Central memory CD8-positive, alpha-beta T cell (primary cell): ENCODE measurements at regions not wholly inside any gene's neighbourhood (a gene's known extent, or its start where the extent isn't known, plus 50 kb on each side); places are given as distances from the start of the nearest gene placed in this dataset.
A peak's percentile ranks its signal among the peaks of the same experiment; 100 is the strongest.
"Not testable (repeated sequence)": the region's sequence is repeated elsewhere in the genome, so short reads cannot be mapped to it uniquely, and the experiment has no call there.

Experiments
- ATAC-seq: fragments of 150-1000 bp; cut with Tn5 transposase; replicated peaks from 2 replicates; pipeline ENCODE4 v1.10.0; 2022; ENCODE audit warnings: mild to moderate bottlenecking, moderate FRiP score, moderate number of reproducible peaks; ENCODE audit not compliant: poor library complexity, severe bottlenecking; ENCODE audit errors: extremely low read depth
- DNase-seq, 2 donors: peaks; one replicate each; pipeline ENCODE4 v3.0.0; 2021; ENCODE audit warnings: low spot score in 2 of 2
- H3K27ac Mint-ChIP-seq: one replicate; pipeline ENCODE4 v1.8.0; 2022; ENCODE audit warnings: low read depth, mild to moderate bottlenecking, moderate library complexity, mixed read lengths
- H3K27me3 Mint-ChIP-seq: one replicate; pipeline ENCODE4 v1.8.0; 2022; ENCODE audit warnings: mixed read lengths
- H3K36me3 Mint-ChIP-seq: one replicate; pipeline ENCODE4 v1.8.0; 2022; ENCODE audit warnings: mild to moderate bottlenecking, moderate library complexity, mixed read lengths; ENCODE audit not compliant: insufficient read depth
- H3K4me1 Mint-ChIP-seq: one replicate; pipeline ENCODE4 v1.8.0; 2022; ENCODE audit warnings: mixed read lengths
- H3K4me3 Mint-ChIP-seq: one replicate; pipeline ENCODE4 v1.8.0; 2022; ENCODE audit warnings: mild to moderate bottlenecking, moderate library complexity, mixed read lengths
- H3K9me3 Mint-ChIP-seq: one replicate; pipeline ENCODE4 v1.8.0; 2022; ENCODE audit warnings: mixed read lengths

DNA sequence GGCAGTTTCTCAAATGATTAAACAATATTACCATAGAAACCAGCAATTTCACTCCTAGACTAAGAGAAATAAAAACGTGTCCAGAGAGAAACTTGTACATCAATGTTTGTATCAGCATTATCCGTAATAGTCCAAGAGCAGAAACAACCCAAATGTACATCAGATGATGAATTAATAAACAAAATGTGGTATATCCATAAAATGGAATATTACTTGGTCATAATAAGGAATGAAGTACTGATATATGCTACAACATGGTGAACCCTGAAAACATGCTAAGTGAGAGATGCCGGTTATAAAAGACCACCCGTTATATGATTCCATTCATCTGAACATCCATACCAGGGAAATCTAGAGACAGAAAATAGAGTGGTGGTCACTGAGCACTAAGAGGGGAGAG is 167.3 kb upstream of the KCTD7 start:
- ATAC-seq, H3K27me3 Mint-ChIP-seq, H3K9me3 Mint-ChIP-seq, H3K4me3 Mint-ChIP-seq, H3K27ac Mint-ChIP-seq, H3K36me3 Mint-ChIP-seq, H3K4me1 Mint-ChIP-seq, DNase-seq: not testable (repeated sequence)

DNA sequence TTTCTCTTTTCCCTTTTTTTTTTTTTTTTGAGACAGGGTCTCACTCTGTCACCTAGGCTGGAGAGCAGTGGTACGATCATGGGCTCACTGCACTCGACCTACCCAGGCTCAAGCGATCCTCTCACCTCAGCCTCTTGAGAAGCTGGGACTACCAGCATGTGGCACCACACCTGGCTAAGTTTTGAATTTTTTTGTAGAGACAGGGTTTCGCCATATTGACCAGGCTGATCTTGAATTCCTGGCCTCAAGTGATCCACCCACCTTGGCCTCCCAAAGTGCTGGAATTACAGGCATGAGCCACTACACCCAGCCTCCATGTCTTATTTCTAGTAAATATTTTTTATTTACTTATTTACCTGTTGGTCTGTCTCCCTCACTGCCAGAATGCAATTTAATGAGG is 165.8 kb upstream of the KCTD7 start:
- not testable (repeated sequence) for H3K36me3 Mint-ChIP-seq, H3K27ac Mint-ChIP-seq, H3K27me3 Mint-ChIP-seq, DNase-seq, ATAC-seq, H3K4me3 Mint-ChIP-seq, H3K9me3 Mint-ChIP-seq, H3K4me1 Mint-ChIP-seq

- H3K27ac Mint-ChIP-seq: no peak overlapping the region
- DNase-seq: no peak
- H3K9me3 Mint-ChIP-seq: peaks cover 5% of the 10 kb centered on the region
- no peak for ATAC-seq
- H3K27me3 Mint-ChIP-seq: no peaks in the 10 kb centered on the region
- H3K36me3 Mint-ChIP-seq: no peaks in the 10 kb centered on the region
- H3K4me1 Mint-ChIP-seq: peaks cover 5% of the 10 kb centered on the region
- H3K4me3 Mint-ChIP-seq: no peak overlapping the region
Measured at GRCh38 chr7:66464059-66464458, 164.6 kb upstream of the KCTD7 start.

DNA sequence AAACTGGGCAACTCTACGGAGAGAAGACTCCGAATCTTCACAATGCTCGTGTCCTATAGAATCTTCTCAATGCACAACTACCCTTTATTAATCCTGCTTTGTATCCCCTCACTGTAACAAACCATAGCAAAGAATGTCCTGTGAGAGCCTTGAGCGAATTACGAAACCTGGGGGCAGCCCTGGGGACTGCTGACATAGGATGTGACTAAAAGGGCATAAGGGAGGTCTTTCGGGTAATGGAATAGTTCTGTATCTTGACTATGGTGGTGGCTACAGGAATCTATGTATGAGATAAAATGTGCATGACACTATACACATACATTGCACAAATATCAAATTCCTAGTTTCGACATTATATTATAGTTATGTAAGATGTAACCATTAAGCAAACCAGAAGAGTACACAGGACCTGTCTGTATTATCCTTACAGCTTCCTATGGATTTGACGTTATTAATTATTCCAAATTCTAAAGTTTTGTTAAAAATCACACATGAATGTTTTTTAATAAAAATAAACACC is 162.5 kb upstream of the KCTD7 start:
- Mint-ChIP-seq H3K9me3 (peaks cover 5% of the 10 kb centered on the region), H3K27ac (no peak overlapping the region), H3K4me3 (no peak overlapping the region), H3K27me3 (no peaks in the 10 kb centered on the region), H3K36me3 (no peaks in the 10 kb centered on the region), H3K4me1 (no peaks in the 10 kb centered on the region)
- DNase-seq (no peak), ATAC-seq (no peak)

DNA sequence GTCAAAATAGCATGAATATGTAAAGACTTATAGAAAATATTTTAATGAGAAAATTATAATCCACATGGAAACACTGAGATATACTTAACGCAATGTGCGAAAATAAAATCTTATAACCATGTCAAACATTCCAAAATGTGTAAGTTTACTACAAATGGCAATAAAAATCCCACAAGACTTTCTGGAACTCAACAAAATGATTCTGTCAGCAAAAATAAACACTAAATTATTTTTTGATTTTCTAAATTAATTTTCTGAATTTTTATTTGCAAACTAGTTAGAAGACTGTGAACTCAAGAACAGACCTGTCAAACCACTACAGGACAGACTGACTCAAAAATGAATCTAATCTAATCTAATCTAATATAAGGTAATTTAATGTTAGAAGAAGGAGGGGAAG is 160.8 kb upstream of the KCTD7 start:
- DNase-seq: no peak
- ATAC-seq: no peak
- H3K27ac Mint-ChIP-seq: peak overlapping the region; percentile 41
- no peaks in the 10 kb centered on the region for H3K27me3 Mint-ChIP-seq
- no peaks in the 10 kb centered on the region for H3K9me3 Mint-ChIP-seq
- no peaks in the 10 kb centered on the region for H3K36me3 Mint-ChIP-seq
- no peaks in the 10 kb centered on the region for H3K4me1 Mint-ChIP-seq
- no peak overlapping the region for H3K4me3 Mint-ChIP-seq

DNA sequence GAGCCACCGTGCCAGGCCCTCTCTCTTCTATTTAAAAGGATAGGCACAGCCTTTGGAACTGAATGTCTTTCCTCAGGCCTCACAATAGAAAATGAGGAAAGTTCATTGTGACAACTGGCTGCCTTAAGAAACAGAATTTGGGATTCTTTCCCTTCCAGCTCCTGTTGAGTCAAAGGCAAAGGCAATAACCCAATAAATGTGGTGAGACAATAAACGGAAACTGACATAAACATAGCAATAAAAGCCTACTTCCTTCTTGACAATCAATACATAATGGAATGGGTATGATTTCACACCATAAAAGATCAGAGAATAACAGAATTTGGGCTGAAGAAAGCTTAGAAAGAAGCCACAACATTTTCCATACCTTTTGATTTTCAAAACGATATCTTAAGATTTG is 155.6 kb upstream of the KCTD7 start:
- not testable (repeated sequence) for H3K4me3 Mint-ChIP-seq, H3K27me3 Mint-ChIP-seq, ATAC-seq, H3K9me3 Mint-ChIP-seq, H3K27ac Mint-ChIP-seq, DNase-seq, H3K4me1 Mint-ChIP-seq
- peaks cover 10% of the 10 kb centered on the region for H3K36me3 Mint-ChIP-seq

- DNase-seq: no peak
- no peaks in the 10 kb centered on the region for H3K4me1 Mint-ChIP-seq
- ATAC-seq: no peak
- no peak overlapping the region for H3K27ac Mint-ChIP-seq
- no peak overlapping the region for H3K4me3 Mint-ChIP-seq
- no peaks in the 10 kb centered on the region for H3K9me3 Mint-ChIP-seq
- H3K36me3 Mint-ChIP-seq: peaks cover 16% of the 10 kb centered on the region
- H3K27me3 Mint-ChIP-seq: no peaks in the 10 kb centered on the region
Measured at GRCh38 chr7:66474441-66474840, 154.2 kb upstream of the KCTD7 start.

GRCh38 chr7:66476056-66476455 is 152.6 kb upstream of the KCTD7 start:
- H3K36me3 Mint-ChIP-seq: peaks cover 21% of the 10 kb centered on the region
- H3K27ac Mint-ChIP-seq, ATAC-seq, DNase-seq, H3K4me3 Mint-ChIP-seq, H3K27me3 Mint-ChIP-seq, H3K4me1 Mint-ChIP-seq, H3K9me3 Mint-ChIP-seq: not testable (repeated sequence)

DNA sequence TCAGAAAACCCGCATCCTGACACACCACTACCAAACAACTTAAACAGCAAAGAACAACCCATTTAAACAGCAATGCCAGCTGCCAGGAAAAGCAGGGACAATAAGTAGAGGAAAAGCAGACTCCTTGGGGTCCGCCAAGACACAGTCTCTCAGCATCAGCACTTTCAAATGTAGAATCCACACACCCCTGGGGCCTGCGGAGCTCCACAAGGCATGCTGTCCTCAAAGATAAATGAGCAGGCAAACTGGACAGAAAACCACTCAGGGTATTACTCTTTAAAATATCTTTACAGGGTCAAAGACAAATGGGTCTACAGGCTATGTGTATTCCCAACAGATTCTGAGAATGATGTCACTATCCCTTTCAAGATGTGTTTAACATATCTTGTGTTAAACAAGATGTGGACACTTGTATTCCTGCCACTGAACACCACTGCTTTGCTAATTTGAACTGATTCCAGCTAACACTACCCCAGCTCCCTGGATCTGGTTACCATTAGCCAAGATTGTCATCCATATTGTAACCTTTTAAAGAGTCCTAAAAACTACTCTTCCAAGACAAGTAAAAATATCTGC is 150.8 kb upstream of the KCTD7 start:
- not testable (repeated sequence) for ATAC-seq, DNase-seq, H3K4me1 Mint-ChIP-seq, H3K4me3 Mint-ChIP-seq, H3K9me3 Mint-ChIP-seq, H3K27me3 Mint-ChIP-seq
- Mint-ChIP-seq H3K27ac (peak overlapping the region; percentile 53), H3K36me3 (peaks cover 26% of the 10 kb centered on the region)

- not testable (repeated sequence) for DNase-seq, H3K27me3 Mint-ChIP-seq, H3K9me3 Mint-ChIP-seq, ATAC-seq, H3K4me3 Mint-ChIP-seq, H3K4me1 Mint-ChIP-seq
- H3K36me3 Mint-ChIP-seq: peaks cover 23% of the 10 kb centered on the region
- H3K27ac Mint-ChIP-seq: peak overlapping the region; percentile 49
Measured at GRCh38 chr7:66481229-66481628, 147.5 kb upstream of the KCTD7 start.

GRCh38 chr7:66489065-66489464 is 139.6 kb upstream of the KCTD7 start:
- ATAC-seq, H3K4me1 Mint-ChIP-seq, H3K27me3 Mint-ChIP-seq, H3K4me3 Mint-ChIP-seq, DNase-seq, H3K27ac Mint-ChIP-seq, H3K9me3 Mint-ChIP-seq: not testable (repeated sequence)
- H3K36me3 Mint-ChIP-seq: peaks cover 12% of the 10 kb centered on the region

DNA sequence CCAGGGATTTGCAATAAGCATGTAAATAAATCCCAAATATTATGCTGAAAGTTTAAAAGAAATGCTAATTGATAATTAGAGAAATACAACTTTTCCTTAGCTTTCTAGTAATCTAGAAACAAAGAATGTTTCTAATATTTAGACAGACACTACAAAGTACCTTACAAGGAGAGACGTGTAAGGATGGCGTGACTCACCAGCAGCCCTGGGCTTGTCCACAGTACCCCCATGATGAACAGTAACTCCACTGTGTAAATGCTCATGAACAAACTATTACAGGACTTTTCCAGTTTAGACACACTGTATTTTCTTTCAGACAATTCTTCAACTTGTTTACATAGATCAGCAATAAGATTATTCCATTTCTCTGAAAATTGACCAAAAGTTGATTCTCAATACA is 138.9 kb upstream of the KCTD7 start:
- not testable (repeated sequence) for H3K27me3 Mint-ChIP-seq, H3K9me3 Mint-ChIP-seq, DNase-seq, ATAC-seq, H3K4me1 Mint-ChIP-seq, H3K4me3 Mint-ChIP-seq
- peak overlapping the region; percentile 65 for H3K27ac Mint-ChIP-seq
- peaks cover 12% of the 10 kb centered on the region for H3K36me3 Mint-ChIP-seq

- H3K4me1 Mint-ChIP-seq, H3K27ac Mint-ChIP-seq, H3K9me3 Mint-ChIP-seq: not testable (repeated sequence)
Measured at GRCh38 chr7:66490979-66491378, 137.7 kb upstream of the KCTD7 start.

More at GRCh38 chr7:66490979-66491378, 137.7 kb upstream of the KCTD7 start:
- not testable (repeated sequence) for DNase-seq, H3K27me3 Mint-ChIP-seq, ATAC-seq, H3K4me3 Mint-ChIP-seq
- peaks cover 12% of the 10 kb centered on the region for H3K36me3 Mint-ChIP-seq
